Breast epithelium (tissue), 3 donors: ENCODE measurements at regions not wholly inside any gene's neighbourhood (a gene's known extent, or its start where the extent isn't known, plus 50 kb on each side); places are given as distances from the start of the nearest gene placed in this dataset.

Source experiments
- CTCF ChIP-seq, 3 donors: fragments of 450-650 bp; IDR thresholded peaks; one replicate each; pipeline ENCODE4 v1.5.1; 2016 to 2017; ENCODE audit warnings: antibody characterized with exemption in 3 of 3, mild to moderate bottlenecking in 3 of 3, moderate library complexity in 3 of 3
- POLR2A ChIP-seq: fragments of 450-650 bp; IDR thresholded peaks from one replicate; pipeline ENCODE4 v1.6.1; 2016; ENCODE audit warnings: antibody characterized with exemption, mild to moderate bottlenecking, moderate library complexity
- POLR2AphosphoS5 ChIP-seq, 3 donors: sonication (generic); formaldehyde crosslinking; IDR thresholded peaks; one replicate each; pipeline ENCODE4 v1.6.1; 2017; ENCODE audit warnings: antibody characterized with exemption in 3 of 3

GRCh38 chr12:83666690-83667089 lies 980.0 kb downstream of the TMTC2 start:
- TF ChIP-seq CTCF (IDR thresholded peaks at IDR 0.05) (no peak), POLR2A (no peak), POLR2AphosphoS5 (IDR thresholded peaks at IDR 0.05) (no peak)
